HG02981 (cell line): ENCODE measurements at regions not wholly inside any gene's neighbourhood (a gene's known extent, or its start where the extent isn't known, plus 50 kb on each side); places are given as distances from the start of the nearest gene placed in this dataset.

Experiments
- ATAC-seq: cut with Tn5 transposase; IDR thresholded peaks from one replicate; pipeline ENCODE4 v1.9.1; 2021; ENCODE audit warnings: mild to moderate bottlenecking, moderate library complexity; ENCODE audit not compliant: unreplicated experiment

GRCh38 chr7:45988405-45989057, 67.5 kb upstream of the IGFBP3 start:
- ATAC-seq, result no peak

- no peak for ATAC-seq
Measured at GRCh38 chr7:45987521-45988290, 66.6 kb upstream of the IGFBP3 start.

GRCh38 chr7:45986355-45987298, 65.6 kb upstream of the IGFBP3 start:
- ATAC-seq, result no peak

GRCh38 chr7:45985902-45986301, 64.8 kb upstream of the IGFBP3 start:
- no peak for ATAC-seq

GRCh38 chr7:45984386-45985295, 63.6 kb upstream of the IGFBP3 start:
- ATAC-seq, result no peak

DNA sequence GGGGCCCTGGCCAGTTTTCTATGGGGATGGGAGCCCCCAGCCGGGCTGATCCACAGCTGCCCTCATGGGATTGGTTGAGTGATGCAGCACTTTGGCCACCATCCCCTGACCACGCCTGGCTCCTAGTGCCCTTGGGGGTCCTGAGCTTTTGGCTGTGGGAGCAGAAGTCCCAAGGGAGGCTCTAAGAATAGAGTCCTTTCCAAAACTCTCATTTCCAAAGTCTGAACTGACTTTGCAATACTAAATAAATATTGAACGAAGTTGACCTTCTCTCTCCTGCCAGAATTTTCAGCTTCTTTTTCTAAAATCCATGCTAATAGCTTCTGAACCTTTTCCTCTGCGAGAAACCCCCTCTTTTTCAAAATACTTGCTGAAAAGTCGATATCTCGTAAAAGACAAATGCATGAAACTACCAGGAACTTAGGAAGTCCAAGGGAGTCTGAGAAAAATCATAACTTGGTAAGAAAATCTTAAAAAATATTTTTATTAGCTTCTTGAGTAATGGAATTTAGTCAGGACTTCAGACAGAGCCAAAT, 62.7 kb upstream of the IGFBP3 start:
- ATAC-seq, result no peak

GRCh38 chr7:45982907-45983719, 62.0 kb upstream of the IGFBP3 start:
- ATAC-seq, result no peak

- ATAC-seq, result no peak
Measured at GRCh38 chr7:45982132-45982531, 61.1 kb upstream of the IGFBP3 start.

DNA sequence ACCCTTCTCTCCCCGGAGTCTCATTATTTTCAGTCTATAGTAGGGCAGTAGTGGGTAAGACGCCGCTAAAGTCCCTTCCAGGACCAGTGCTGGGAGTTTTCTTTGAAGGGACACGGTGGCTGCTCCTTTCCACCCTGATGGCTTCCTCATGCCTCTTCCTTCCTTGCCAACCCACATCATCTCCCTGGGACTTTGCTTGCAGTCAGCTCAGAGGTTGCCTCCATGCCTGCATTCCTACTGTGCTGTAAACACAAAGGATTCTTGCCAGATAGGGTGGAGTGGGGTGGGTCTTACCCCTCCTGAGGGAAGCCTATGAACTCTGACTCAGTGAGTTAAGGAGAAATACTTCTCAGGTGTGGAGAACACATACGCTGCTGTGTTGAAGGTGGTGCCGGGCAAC, 59.9 kb upstream of the IGFBP3 start:
- no peak for ATAC-seq

DNA sequence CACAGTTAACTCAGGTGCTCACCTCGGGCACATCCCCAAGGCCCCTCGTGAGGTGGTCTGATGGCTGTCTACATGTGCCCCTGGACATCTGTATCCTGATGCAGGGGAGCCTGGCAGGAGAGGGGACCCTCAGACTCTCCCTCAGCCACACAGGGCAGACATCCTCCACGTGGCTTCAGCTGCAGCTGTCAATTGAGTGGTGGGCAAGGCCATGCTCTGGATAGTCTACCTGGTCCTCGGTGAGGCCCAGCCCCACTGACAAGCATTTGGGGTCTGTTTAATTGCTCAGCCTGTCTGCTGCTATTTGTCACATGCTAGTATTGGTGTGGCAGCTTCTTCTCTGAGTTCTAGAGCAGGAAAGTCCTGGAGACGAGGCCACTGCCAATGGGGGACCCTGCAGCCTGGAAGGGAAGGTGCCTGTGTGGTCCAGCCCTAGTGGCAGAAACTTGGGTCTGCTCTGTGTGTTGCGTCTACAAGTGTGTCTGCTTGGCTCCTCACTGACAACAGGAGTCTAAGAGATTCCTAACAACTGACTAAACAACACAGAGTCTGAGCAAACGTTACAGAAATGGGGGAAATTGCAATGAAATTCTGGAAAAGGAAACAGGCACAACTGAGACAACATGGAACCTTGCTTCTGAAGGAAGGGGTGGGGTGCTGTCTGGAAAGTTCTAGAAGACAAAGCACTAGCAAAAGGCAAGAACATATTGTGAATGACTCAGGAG, 59.3 kb upstream of the IGFBP3 start:
- ATAC-seq, result no peak

DNA sequence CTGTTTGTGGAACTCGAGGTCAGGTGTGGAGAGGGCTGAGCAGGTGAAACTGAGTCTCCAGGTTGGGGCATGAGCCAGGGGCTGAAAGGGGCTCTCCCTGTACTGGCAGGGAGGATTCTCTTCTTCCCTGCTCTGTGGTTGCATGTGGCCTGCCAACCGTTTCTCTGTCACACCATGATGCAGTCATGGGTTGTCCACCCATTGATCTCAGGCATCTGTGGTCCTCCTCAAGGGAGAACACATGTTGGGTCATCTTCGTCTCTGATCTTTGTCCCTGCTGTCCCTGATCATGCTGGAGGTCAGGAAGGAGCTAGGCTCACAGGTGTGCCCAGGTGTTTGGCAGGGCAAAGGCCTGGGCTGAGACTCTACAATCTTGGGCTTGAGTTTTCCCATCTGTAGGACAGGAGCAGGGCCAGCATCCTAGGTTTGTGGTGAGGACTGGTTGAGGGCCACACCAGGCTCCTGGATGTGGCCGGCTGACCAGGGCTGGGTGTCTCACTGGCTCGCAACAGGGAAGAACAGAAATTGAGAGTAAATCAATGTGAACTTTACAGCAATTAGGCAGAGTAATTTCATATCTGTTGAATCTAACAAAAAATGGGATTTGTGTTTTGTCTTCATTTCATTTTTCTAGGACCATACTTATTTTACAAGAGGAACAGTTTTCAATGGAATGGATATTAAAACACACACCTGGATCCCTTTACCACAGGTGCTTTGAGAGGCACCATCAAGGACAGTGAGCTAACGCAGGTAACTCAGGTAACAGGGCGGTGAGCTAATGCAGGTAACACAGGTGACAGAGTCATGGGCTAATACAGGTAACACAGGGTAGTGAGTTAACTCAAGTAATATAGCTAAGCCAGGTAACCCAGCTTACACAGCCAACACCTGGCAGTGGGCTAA, 58.5 kb upstream of the IGFBP3 start:
- ATAC-seq, result no peak

GRCh38 chr7:45978731-45979211, 57.7 kb upstream of the IGFBP3 start:
- ATAC-seq, result no peak

DNA sequence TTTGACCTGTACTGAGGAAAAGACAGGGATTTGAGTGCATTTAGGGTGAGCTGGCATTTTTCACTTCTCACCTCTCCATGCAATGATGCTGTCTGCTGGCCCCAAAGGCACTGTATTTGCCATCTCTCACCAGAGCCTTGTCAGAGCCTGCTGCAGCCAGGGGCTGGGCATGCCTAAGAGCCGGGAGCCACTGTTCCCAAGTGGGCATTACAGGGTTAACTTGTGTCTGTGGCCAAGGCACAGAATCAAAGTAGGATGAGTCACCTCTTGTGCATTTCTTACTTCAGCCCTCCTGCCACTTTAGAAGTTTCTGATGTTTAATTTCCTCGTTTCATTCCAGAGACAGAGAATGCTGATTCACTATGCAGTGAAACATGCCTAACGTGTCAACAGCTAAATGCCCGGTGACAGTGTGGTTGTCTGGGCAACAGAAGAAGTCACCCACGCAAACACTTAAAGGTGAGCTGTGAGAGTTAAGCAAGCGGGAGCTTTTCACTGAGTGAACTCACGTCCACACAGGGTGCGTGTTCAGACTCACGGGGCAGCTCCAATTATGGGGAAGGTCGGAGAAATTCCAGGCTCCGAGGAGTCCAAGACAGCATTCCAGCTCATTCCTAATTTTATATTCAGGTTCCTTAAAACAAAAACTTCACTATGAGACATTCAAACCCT, 57.1 kb upstream of the IGFBP3 start:
- no peak for ATAC-seq

DNA sequence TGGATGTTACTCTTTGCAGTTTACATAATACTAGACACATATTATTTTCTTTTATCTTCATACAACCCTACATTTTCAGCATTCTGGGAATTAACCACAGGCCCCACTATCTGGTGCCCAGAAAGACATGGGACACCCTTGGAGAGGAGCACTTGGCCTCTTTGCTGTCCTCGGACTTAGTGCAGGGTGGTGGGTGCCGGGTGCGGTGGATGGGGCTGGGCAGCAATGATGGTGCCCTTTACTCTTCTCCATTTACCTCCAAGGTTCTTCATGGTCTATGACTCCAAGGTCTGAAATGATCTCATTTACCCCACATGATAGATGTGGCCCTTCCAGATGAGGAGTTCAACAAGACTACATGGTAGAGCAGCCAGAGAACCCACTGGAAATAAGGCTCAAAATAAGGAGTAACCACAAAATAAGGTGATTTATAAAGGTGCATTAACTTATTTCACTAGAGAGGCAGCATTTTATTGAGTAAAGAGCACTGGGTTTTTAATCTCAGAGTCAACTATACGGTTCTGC, 56.2 kb upstream of the IGFBP3 start:
- ATAC-seq, result no peak

- ATAC-seq, result no peak
Measured at GRCh38 chr7:45976485-45976856, 55.4 kb upstream of the IGFBP3 start.

GRCh38 chr7:45975847-45976484, 54.9 kb upstream of the IGFBP3 start:
- ATAC-seq, result no peak
